Mucosa of descending colon (tissue), 3 donors: ENCODE measurements at regions not wholly inside any gene's neighbourhood (a gene's known extent, or its start where the extent isn't known, plus 50 kb on each side); places are given as distances from the start of the nearest gene placed in this dataset.
"Not testable (repeated sequence)": the region's sequence is repeated elsewhere in the genome, so short reads cannot be mapped to it uniquely, and the experiment has no call there.

ENCODE experiments used
- ATAC-seq: fragments of 200-7000 bp; cut with Tn5 transposase; one replicate; pipeline ENCODE4 v1.9.1; 2020; ENCODE audit warnings: mild to moderate bottlenecking, moderate library complexity
- DNase-seq, 3 donors: peaks; one replicate each; pipeline ENCODE4 v3.0.0-alpha.2; 2020
- H3K36me3 ChIP-seq: fragments of 200-600 bp; one replicate; pipeline ENCODE4 v1.8.0; 2021; ENCODE audit warnings: low read depth, mild to moderate bottlenecking
- H3K4me1 ChIP-seq: fragments of 200-600 bp; one replicate; pipeline ENCODE4 v1.8.0; 2021; ENCODE audit warnings: low read depth, mild to moderate bottlenecking
- H3K4me3 ChIP-seq: fragments of 200-600 bp; one replicate; pipeline ENCODE4 v1.8.0; 2021; ENCODE audit warnings: mild to moderate bottlenecking
- H3K9me3 ChIP-seq: fragments of 200-600 bp; one replicate; pipeline ENCODE4 v1.8.0; 2021; ENCODE audit warnings: mild to moderate bottlenecking
- CTCF ChIP-seq: fragments of 200-600 bp; IDR thresholded peaks from one replicate; pipeline ENCODE4 v1.8.0; 2022; ENCODE audit warnings: antibody characterized with exemption, mild to moderate bottlenecking
- intact Hi-C, 2 donors: fragments of 100-400 bp; cut with DNase I in 1 of 2; cut with micrococcal nuclease in 1 of 2; formaldehyde crosslinking; loops; one replicate each; pipeline versions ENCODE4 v1.11.0 to v1.11.1; 2022; cut with DNase I, micrococcal nuclease
- donor health status: DM: no; HTN: no; CAD: no; lungs with moderate emphysema.
- donor health status: DM: no; HTN: no; CAD: no.
- donor health status: DM: no; HTN: yes; CAD: no.

GRCh38 chr5:100080703-100081102 is 454.5 kb upstream of the FAM174A start:
- H3K4me3 ChIP-seq, intact Hi-C loops, H3K4me1 ChIP-seq, H3K36me3 ChIP-seq, DNase-seq, ATAC-seq, H3K9me3 ChIP-seq: not testable (repeated sequence)

GRCh38 chr5:100079163-100079562 is 456.0 kb upstream of the FAM174A start:
- H3K4me3 ChIP-seq, DNase-seq, H3K36me3 ChIP-seq, intact Hi-C loops, H3K4me1 ChIP-seq, ATAC-seq, H3K9me3 ChIP-seq: not testable (repeated sequence)

- ATAC-seq: not testable (repeated sequence)
Observed at GRCh38 chr5:100066020-100066419, 469.2 kb upstream of the FAM174A start.

GRCh38 chr5:100043475-100043874 is 491.7 kb upstream of the FAM174A start:
- DNase-seq (no peak), ATAC-seq (no peak)
- no peak for TF ChIP-seq CTCF
- Histone ChIP-seq H3K9me3 (no peaks in the 10 kb centered on the region), H3K4me3 (no peak overlapping the region), H3K36me3 (no peaks in the 10 kb centered on the region), H3K4me1 (no peaks in the 10 kb centered on the region)
- intact Hi-C loops: no loop called here

More at GRCh38 chr5:100066020-100066419, 469.2 kb upstream of the FAM174A start:
- H3K36me3 ChIP-seq, intact Hi-C loops, H3K4me1 ChIP-seq, H3K9me3 ChIP-seq, DNase-seq, H3K4me3 ChIP-seq: not testable (repeated sequence)

GRCh38 chr5:100026606-100027005 is 508.6 kb upstream of the FAM174A start:
- TF ChIP-seq CTCF: no peak
- Histone ChIP-seq H3K4me1 (no peaks in the 10 kb centered on the region), H3K36me3 (no peaks in the 10 kb centered on the region), H3K9me3 (peaks cover 2% of the 10 kb centered on the region), H3K4me3 (no peak overlapping the region)
- DNase-seq (no peak), ATAC-seq (no peak)
- intact Hi-C loops: no loop called here

GRCh38 chr5:100023536-100023935 is 511.6 kb upstream of the FAM174A start:
- H3K36me3 ChIP-seq: no peaks in the 10 kb centered on the region
- no peak for TF ChIP-seq CTCF
- H3K4me1 ChIP-seq: no peaks in the 10 kb centered on the region
- intact Hi-C loops: no loop called here
- peaks cover 4% of the 10 kb centered on the region for H3K9me3 ChIP-seq
- no peak for ATAC-seq
- no peak for DNase-seq
- no peak overlapping the region for H3K4me3 ChIP-seq

GRCh38 chr5:100017520-100018262 is 517.5 kb upstream of the FAM174A start:
- TF ChIP-seq CTCF: no peak
- intact Hi-C loops: no loop called here
- ATAC-seq (no peak), DNase-seq (no peak)
- Histone ChIP-seq H3K4me3 (no peak overlapping the region), H3K36me3 (no peaks in the 10 kb centered on the region), H3K4me1 (no peaks in the 10 kb centered on the region), H3K9me3 (peaks cover 2% of the 10 kb centered on the region)

- ATAC-seq, intact Hi-C loops, H3K9me3 ChIP-seq, H3K4me1 ChIP-seq, H3K4me3 ChIP-seq, H3K36me3 ChIP-seq, DNase-seq: not testable (repeated sequence)
Observed at GRCh38 chr5:100013305-100013704, 521.9 kb upstream of the FAM174A start.

GRCh38 chr5:100011160-100011559 is 524.0 kb upstream of the FAM174A start:
- not testable (repeated sequence) for H3K36me3 ChIP-seq

More at GRCh38 chr5:100011160-100011559, 524.0 kb upstream of the FAM174A start:
- ATAC-seq, H3K4me1 ChIP-seq, DNase-seq, H3K4me3 ChIP-seq, H3K9me3 ChIP-seq, intact Hi-C loops: not testable (repeated sequence)
